ENCODE measurements at regions not wholly inside any gene's neighbourhood (a gene's known extent, or its start where the extent isn't known, plus 50 kb on each side); places are given as distances from the start of the nearest gene placed in this dataset.
"Not testable (repeated sequence)": the region's sequence is repeated elsewhere in the genome, so short reads cannot be mapped to it uniquely, and the experiment has no call there.

GRCh38 chr20:55310844-55311243 is 694.5 kb downstream of the CBLN4 start:
- TF ChIP-seq, protein P1, sequence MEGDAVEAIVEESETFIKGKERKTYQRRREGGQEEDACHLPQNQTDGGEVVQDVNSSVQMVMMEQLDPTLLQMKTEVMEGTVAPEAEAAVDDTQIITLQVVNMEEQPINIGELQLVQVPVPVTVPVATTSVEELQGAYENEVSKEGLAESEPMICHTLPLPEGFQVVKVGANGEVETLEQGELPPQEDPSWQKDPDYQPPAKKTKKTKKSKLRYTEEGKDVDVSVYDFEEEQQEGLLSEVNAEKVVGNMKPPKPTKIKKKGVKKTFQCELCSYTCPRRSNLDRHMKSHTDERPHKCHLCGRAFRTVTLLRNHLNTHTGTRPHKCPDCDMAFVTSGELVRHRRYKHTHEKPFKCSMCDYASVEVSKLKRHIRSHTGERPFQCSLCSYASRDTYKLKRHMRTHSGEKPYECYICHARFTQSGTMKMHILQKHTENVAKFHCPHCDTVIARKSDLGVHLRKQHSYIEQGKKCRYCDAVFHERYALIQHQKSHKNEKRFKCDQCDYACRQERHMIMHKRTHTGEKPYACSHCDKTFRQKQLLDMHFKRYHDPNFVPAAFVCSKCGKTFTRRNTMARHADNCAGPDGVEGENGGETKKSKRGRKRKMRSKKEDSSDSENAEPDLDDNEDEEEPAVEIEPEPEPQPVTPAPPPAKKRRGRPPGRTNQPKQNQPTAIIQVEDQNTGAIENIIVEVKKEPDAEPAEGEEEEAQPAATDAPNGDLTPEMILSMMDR (IDR thresholded peaks at IDR 0.05; ENCODE audit: low read depth, low read length), result not testable (repeated sequence)
- TF ChIP-seq POLR2A (IDR thresholded peaks at IDR 0.05; ENCODE audit: extremely low read depth, insufficient read length); MYC (IDR thresholded peaks at IDR 0.05; ENCODE audit: low read depth, low read length): not testable (repeated sequence)
